OCI-LY1 (cell line): ENCODE measurements at regions not wholly inside any gene's neighbourhood (a gene's known extent, or its start where the extent isn't known, plus 50 kb on each side); places are given as distances from the start of the nearest gene placed in this dataset.

Experiments used
- EZH2 ChIP-seq: fragments of 200-600 bp; sonication (generic), shearing (Covaris generic); IDR thresholded peaks from 2 replicates; pipeline ENCODE4 v1.8.0; 2017; ENCODE audit warnings: borderline replicate concordance, mixed run types, mild to moderate bottlenecking, antibody characterized with exemption, low read length, moderate library complexity, mixed read lengths
- TF ChIP-seq, protein P1 (sequence below): fragments of 200-600 bp; sonication (generic), shearing (Covaris generic); IDR thresholded peaks from 2 replicates; pipeline ENCODE4 v1.5.1; 2017; ENCODE audit warnings: mild to moderate bottlenecking, antibody characterized with exemption, low read length, moderate library complexity, mixed read lengths

DNA sequence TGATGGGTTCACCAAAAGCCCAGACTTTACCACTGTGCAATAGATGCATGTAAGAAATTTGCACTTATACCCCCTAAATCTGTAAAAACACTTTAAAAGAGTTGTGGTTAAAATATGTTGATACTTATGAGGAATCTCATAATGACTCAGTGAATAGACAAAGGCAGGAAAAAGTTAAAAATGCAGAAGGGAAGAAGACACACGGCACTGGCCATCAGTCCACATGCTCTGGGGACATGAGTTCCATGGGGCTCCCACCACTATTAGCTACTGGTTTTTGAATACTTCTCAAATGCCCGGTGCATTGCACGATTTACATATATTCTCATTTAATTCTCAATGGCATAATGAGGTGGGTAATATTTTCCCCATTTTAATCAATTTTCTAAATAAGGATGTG lies 59.3 kb upstream of the BLID start:
- TF ChIP-seq, protein P1, sequence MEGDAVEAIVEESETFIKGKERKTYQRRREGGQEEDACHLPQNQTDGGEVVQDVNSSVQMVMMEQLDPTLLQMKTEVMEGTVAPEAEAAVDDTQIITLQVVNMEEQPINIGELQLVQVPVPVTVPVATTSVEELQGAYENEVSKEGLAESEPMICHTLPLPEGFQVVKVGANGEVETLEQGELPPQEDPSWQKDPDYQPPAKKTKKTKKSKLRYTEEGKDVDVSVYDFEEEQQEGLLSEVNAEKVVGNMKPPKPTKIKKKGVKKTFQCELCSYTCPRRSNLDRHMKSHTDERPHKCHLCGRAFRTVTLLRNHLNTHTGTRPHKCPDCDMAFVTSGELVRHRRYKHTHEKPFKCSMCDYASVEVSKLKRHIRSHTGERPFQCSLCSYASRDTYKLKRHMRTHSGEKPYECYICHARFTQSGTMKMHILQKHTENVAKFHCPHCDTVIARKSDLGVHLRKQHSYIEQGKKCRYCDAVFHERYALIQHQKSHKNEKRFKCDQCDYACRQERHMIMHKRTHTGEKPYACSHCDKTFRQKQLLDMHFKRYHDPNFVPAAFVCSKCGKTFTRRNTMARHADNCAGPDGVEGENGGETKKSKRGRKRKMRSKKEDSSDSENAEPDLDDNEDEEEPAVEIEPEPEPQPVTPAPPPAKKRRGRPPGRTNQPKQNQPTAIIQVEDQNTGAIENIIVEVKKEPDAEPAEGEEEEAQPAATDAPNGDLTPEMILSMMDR = no peak
- no peak for TF ChIP-seq EZH2
